ENCODE measurements at regions not wholly inside any gene's neighbourhood (a gene's known extent, or its start where the extent isn't known, plus 50 kb on each side); places are given as distances from the start of the nearest gene placed in this dataset.

DNA sequence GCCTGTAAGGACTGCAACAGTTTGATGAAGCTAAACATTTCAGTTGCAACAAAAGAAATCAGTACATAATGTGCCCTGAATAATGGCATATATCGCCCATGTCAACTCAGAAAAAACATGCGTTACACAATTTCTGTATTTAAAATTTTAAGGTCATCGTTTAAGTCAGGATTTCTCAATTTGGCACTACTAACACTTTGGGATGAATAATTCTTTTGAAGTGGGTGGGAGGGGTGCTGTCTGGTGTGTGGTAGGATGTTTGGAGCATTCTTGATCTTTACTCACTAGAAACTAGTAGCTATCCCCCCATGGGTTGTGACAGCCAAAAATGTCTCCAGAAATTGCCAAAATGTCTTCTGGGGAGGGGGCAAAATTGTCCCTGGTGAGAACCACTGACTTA, 50.7 kb upstream of the CNTNAP4 start:
- no peak for TF ChIP-seq GATA3 (IDR thresholded peaks at IDR 0.05; ENCODE audit: low read depth, low read length)
- TF ChIP-seq GATA2 (IDR thresholded peaks at IDR 0.05; ENCODE audit: low read depth, low read length), result no peak
